ENCODE measurements at regions not wholly inside any gene's neighbourhood (a gene's known extent, or its start where the extent isn't known, plus 50 kb on each side); places are given as distances from the start of the nearest gene placed in this dataset.
"Not testable (repeated sequence)": the region's sequence is repeated elsewhere in the genome, so short reads cannot be mapped to it uniquely, and the experiment has no call there.

- no peaks in the 10 kb centered on the region for H3K36me3 Mint-ChIP-seq
- H3K27ac Mint-ChIP-seq, result no peak overlapping the region
- no peaks in the 10 kb centered on the region for H3K9me3 Mint-ChIP-seq
- no peak overlapping the region for H3K4me3 Mint-ChIP-seq
- no peaks in the 10 kb centered on the region for H3K4me1 Mint-ChIP-seq
- ATAC-seq, result no peak
- no peak for DNase-seq (ENCODE audit: low spot score in 2 of 2)
Observed at GRCh38 chr12:107864235-107864634, 89.7 kb downstream of the ASCL4 start.

- not testable (repeated sequence) for H3K4me3 Mint-ChIP-seq; H3K36me3 Mint-ChIP-seq; H3K4me1 Mint-ChIP-seq; H3K9me3 Mint-ChIP-seq; DNase-seq (ENCODE audit: low spot score in 2 of 2); ATAC-seq; H3K27ac Mint-ChIP-seq
Observed at GRCh38 chr12:107864727-107865126, 90.2 kb downstream of the ASCL4 start.

- Mint-ChIP-seq H3K4me3 (no peak overlapping the region), H3K4me1 (no peaks in the 10 kb centered on the region), H3K27ac (no peak overlapping the region), H3K36me3 (no peaks in the 10 kb centered on the region), H3K9me3 (no peaks in the 10 kb centered on the region)
- DNase-seq (ENCODE audit: low spot score in 2 of 2) (no peak), ATAC-seq (no peak)
Observed at GRCh38 chr12:107873223-107873622, 98.7 kb downstream of the ASCL4 start.

- H3K27ac Mint-ChIP-seq, result no peak overlapping the region
- H3K36me3 Mint-ChIP-seq, result no peaks in the 10 kb centered on the region
- H3K4me3 Mint-ChIP-seq, result no peak overlapping the region
- DNase-seq (ENCODE audit: low spot score in 2 of 2) (no peak), ATAC-seq (no peak)
- H3K4me1 Mint-ChIP-seq, result no peaks in the 10 kb centered on the region
- H3K9me3 Mint-ChIP-seq, result no peaks in the 10 kb centered on the region
Observed at GRCh38 chr12:107875786-107876185, 101.3 kb downstream of the ASCL4 start.

- peaks cover 5% of the 10 kb centered on the region for H3K4me1 Mint-ChIP-seq
- peak; percentile 65 for ATAC-seq
- no peak overlapping the region for H3K4me3 Mint-ChIP-seq
- no peaks in the 10 kb centered on the region for H3K9me3 Mint-ChIP-seq
- no peak overlapping the region for H3K27ac Mint-ChIP-seq
- DNase-seq (ENCODE audit: low spot score in 2 of 2), result peak; percentile 25 to 67
- H3K36me3 Mint-ChIP-seq, result no peaks in the 10 kb centered on the region
Observed at GRCh38 chr12:107884769-107885694, 110.5 kb downstream of the ASCL4 start.

- Mint-ChIP-seq H3K9me3 (no peaks in the 10 kb centered on the region), H3K4me3 (no peak overlapping the region), H3K36me3 (no peaks in the 10 kb centered on the region), H3K4me1 (peaks cover 5% of the 10 kb centered on the region), H3K27ac (no peak overlapping the region)
- DNase-seq (ENCODE audit: low spot score in 2 of 2) (no peak), ATAC-seq (no peak)
Observed at GRCh38 chr12:107888789-107889188, 114.3 kb downstream of the ASCL4 start.

GRCh38 chr12:107891967-107892366, 117.5 kb downstream of the ASCL4 start:
- Mint-ChIP-seq H3K36me3 (no peaks in the 10 kb centered on the region), H3K4me3 (no peak overlapping the region), H3K4me1 (no peaks in the 10 kb centered on the region), H3K27ac (no peak overlapping the region), H3K9me3 (no peaks in the 10 kb centered on the region)
- ATAC-seq (no peak), DNase-seq (ENCODE audit: low spot score in 2 of 2) (no peak)

- H3K36me3 Mint-ChIP-seq, result no peaks in the 10 kb centered on the region
- H3K4me1 Mint-ChIP-seq, result no peaks in the 10 kb centered on the region
- H3K4me3 Mint-ChIP-seq, result no peak overlapping the region
- no peak overlapping the region for H3K27ac Mint-ChIP-seq
- H3K9me3 Mint-ChIP-seq, result no peaks in the 10 kb centered on the region
- DNase-seq (ENCODE audit: low spot score in 2 of 2) (no peak), ATAC-seq (no peak)
Observed at GRCh38 chr12:107894589-107894988, 120.1 kb downstream of the ASCL4 start.

- no peak for ATAC-seq
- no peak for DNase-seq (ENCODE audit: low spot score in 2 of 2)
- Mint-ChIP-seq H3K36me3 (no peaks in the 10 kb centered on the region), H3K4me1 (no peaks in the 10 kb centered on the region), H3K9me3 (no peaks in the 10 kb centered on the region), H3K27ac (no peak overlapping the region), H3K4me3 (no peak overlapping the region)
Observed at GRCh38 chr12:107895966-107896365, 121.5 kb downstream of the ASCL4 start.

GRCh38 chr12:107900588-107900987, 126.1 kb downstream of the ASCL4 start:
- no peak for ATAC-seq
- Mint-ChIP-seq H3K27ac (no peak overlapping the region), H3K36me3 (no peaks in the 10 kb centered on the region), H3K9me3 (no peaks in the 10 kb centered on the region), H3K4me1 (no peaks in the 10 kb centered on the region), H3K4me3 (no peak overlapping the region)
- no peak for DNase-seq (ENCODE audit: low spot score in 2 of 2)

GRCh38 chr12:107903341-107904061, 129.0 kb downstream of the ASCL4 start:
- Mint-ChIP-seq H3K4me1 (no peaks in the 10 kb centered on the region), H3K27ac (no peak overlapping the region), H3K4me3 (peak overlapping the region; percentile 63), H3K36me3 (no peaks in the 10 kb centered on the region), H3K9me3 (no peaks in the 10 kb centered on the region)
- DNase-seq (ENCODE audit: low spot score in 2 of 2), result peak; percentile 48 to 83
- peak; percentile 95 for ATAC-seq

- no peaks in the 10 kb centered on the region for H3K36me3 Mint-ChIP-seq
- no peaks in the 10 kb centered on the region for H3K9me3 Mint-ChIP-seq
- DNase-seq (ENCODE audit: low spot score in 2 of 2), result no peak
- H3K27ac Mint-ChIP-seq, result no peak overlapping the region
- no peak for ATAC-seq
- no peak overlapping the region for H3K4me3 Mint-ChIP-seq
- H3K4me1 Mint-ChIP-seq, result no peaks in the 10 kb centered on the region
Observed at GRCh38 chr12:107906707-107907106, 132.2 kb downstream of the ASCL4 start.

- Mint-ChIP-seq H3K9me3 (no peaks in the 10 kb centered on the region), H3K36me3 (no peaks in the 10 kb centered on the region), H3K4me3 (peak overlapping the region; percentile 66), H3K27ac (no peak overlapping the region), H3K4me1 (peaks cover 6% of the 10 kb centered on the region)
- ATAC-seq, result peak; percentile 75
- DNase-seq (ENCODE audit: low spot score in 2 of 2), result peak; percentile 66 to 85
Observed at GRCh38 chr12:107912421-107913004, 138.0 kb downstream of the ASCL4 start.

- Mint-ChIP-seq H3K27ac (no peak overlapping the region), H3K4me1 (peaks cover 6% of the 10 kb centered on the region), H3K36me3 (no peaks in the 10 kb centered on the region), H3K4me3 (no peak overlapping the region), H3K9me3 (no peaks in the 10 kb centered on the region)
- DNase-seq (ENCODE audit: low spot score in 2 of 2) (no peak), ATAC-seq (no peak)
Observed at GRCh38 chr12:107914460-107914977, 140.0 kb downstream of the ASCL4 start.

Measured in stimulated activated effector memory CD8-positive, alpha-beta T cell treated with anti-CD3 and anti-CD28 coated beads, Interleukin-12 subunit alpha, Interleukin-12 subunit beta, amount 100 ng/mL, for 72 hours (primary cell).